Pancreas (tissue), 10 donors: ENCODE measurements at regions not wholly inside any gene's neighbourhood (a gene's known extent, or its start where the extent isn't known, plus 50 kb on each side); places are given as distances from the start of the nearest gene placed in this dataset.

Experiments
- ATAC-seq, 4 donors: fragments of 200-7000 bp; cut with Tn5 transposase; one replicate each; pipeline versions ENCODE4 v1.8.0 to v1.9.1; 2020; ENCODE audit warnings: mild to moderate bottlenecking in 4 of 4, moderate library complexity in 4 of 4
- DNase-seq, 6 donors: peaks; one replicate each; pipeline ENCODE4 v3.0.0-alpha.2; 2020
- FAIRE-seq: peaks from 2 replicates; lab custom pipeline; 2012; peaks lifted over from hg19 to GRCh38; lab: Jason Lieb, UNC
- H3K27ac ChIP-seq, 4 donors: fragments of 200-600 bp; sonication (generic); 1 replicate in 3 of 4; 2 replicates in 1 of 4; pipeline versions ENCODE4 v1.5.0 to v1.8.0; 2020
- H3K27me3 ChIP-seq, 4 donors: fragments of 200-600 bp; one replicate each; pipeline ENCODE4 v1.8.0; 2021
- H3K36me3 ChIP-seq, 3 donors: fragments of 200-600 bp; sonication (generic) in 1 of 3; one replicate each; pipeline versions ENCODE4 v1.5.0 to v1.8.0; 2020 to 2021
- H3K4me1 ChIP-seq, 3 donors: fragments of 200-600 bp; one replicate each; pipeline ENCODE4 v1.8.0; 2021
- H3K4me3 ChIP-seq, 4 donors: fragments of 200-600 bp; sonication (generic) in 2 of 4; one replicate each; pipeline versions ENCODE4 v1.5.0 to v1.8.0; 2020 to 2021
- H3K9me3 ChIP-seq, 4 donors: fragments of 200-600 bp; one replicate each; pipeline ENCODE4 v1.8.0; 2021
- WGBS, 2 donors: extraction: QIAGEN DNeasy Blood & Tissue Kit; methylation state at CpG; one replicate each; pipeline ENCODE4 v1.1.7; 2013; 5-methylcytosine and 5-hydroxymethylcytosine counted together
- intact Hi-C, 3 donors: fragments of 100-400 bp; cut with DNase I; formaldehyde crosslinking; loops; one replicate each; pipeline versions ENCODE4 v1.11.1 to v1.14.2; 2022
- TF ChIP-seq, protein P1 (sequence below), 4 donors: fragments of 200-600 bp; sonication (generic) in 3 of 4; IDR thresholded peaks; one replicate each; pipeline versions ENCODE4 v1.5.0 to v1.8.0; 2021; ENCODE audit warnings: antibody characterized with exemption in 4 of 4
- donor health status: healthy with polysubstance abuse.
- donor health status: DM: no; HTN: no; CAD: no; lungs with moderate emphysema.
- donor health status: DM: no; HTN: no; CAD: no.
- donor health status: control.
- donor health status: control.
- donor health status: Bipolar disorder and iron deficiency.
- donor health status: DM: yes; HTN: yes; CAD: no.
- donor health status: DM: no; HTN: no; CAD: no.
- donor health status: DM: no; HTN: no; CAD: no.
- donor health status: DM: yes; HTN: yes; CAD: no.

DNA sequence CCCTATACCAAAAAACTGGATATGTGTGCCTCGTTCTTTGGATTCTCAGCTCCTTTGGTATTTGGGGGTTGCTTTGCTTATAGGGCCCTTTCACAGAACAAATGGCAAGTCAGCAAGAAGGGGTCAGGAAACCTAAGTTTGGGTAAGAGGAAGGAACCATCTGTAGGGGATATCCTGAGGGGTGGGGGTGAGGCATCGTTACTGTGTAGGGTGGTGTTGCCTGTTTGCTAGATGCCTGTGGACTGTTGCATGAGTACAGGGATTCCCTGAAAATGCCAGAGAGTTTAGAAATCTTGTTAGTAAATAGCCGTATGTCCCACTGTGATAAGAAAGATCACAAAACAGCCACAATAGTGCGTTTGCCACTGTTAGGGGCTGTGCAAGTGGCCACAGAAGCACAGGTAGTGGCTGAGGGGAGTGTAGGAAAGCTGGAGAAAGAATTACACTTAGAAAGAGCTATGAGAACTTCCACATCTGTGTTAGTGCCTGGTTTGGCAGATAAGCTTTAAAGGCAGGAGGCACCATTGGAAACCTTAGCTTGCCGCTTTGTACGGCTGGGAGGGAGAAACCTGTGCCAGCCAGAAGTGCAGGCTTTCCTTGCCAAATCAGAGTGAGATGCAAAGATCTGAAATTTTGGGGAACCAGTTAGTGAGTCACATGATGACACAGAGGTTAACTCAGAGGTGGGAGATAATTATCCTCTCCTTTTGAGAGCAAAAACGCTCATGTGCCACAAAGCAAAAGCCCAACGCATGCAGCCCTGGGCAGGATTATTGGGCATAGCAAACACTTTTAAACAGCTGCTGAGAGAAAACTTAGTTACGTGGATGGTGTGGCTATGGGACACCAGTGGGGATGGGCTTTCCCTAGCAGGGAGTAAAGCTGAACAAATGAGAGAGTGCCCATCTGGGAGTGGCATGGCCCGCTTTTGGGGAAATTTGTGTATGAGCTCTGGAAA lies 343.7 kb downstream of the ARAP2 start:
- Histone ChIP-seq H3K4me1 (no peaks in the 10 kb centered on the region), H3K9me3 (peaks cover 0 to 5% (median 0%) of the 10 kb centered on the region in 4 donors), H3K4me3 (no peak overlapping the region), H3K36me3 (no peaks in the 10 kb centered on the region), H3K27ac (no peak overlapping the region), H3K27me3 (no peaks in the 10 kb centered on the region)
- 31 to 43% methylated on average over 10 of the region's 10 CpGs for WGBS, 2 donors
- no peak for FAIRE-seq
- intact Hi-C loops: no loop called here
- peak in 3 of 6 donors; percentile 18 to 28 (median 26) for DNase-seq
- TF ChIP-seq, protein P1, sequence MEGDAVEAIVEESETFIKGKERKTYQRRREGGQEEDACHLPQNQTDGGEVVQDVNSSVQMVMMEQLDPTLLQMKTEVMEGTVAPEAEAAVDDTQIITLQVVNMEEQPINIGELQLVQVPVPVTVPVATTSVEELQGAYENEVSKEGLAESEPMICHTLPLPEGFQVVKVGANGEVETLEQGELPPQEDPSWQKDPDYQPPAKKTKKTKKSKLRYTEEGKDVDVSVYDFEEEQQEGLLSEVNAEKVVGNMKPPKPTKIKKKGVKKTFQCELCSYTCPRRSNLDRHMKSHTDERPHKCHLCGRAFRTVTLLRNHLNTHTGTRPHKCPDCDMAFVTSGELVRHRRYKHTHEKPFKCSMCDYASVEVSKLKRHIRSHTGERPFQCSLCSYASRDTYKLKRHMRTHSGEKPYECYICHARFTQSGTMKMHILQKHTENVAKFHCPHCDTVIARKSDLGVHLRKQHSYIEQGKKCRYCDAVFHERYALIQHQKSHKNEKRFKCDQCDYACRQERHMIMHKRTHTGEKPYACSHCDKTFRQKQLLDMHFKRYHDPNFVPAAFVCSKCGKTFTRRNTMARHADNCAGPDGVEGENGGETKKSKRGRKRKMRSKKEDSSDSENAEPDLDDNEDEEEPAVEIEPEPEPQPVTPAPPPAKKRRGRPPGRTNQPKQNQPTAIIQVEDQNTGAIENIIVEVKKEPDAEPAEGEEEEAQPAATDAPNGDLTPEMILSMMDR (IDR thresholded peaks at IDR 0.05): no peak
- ATAC-seq: peak; percentile 80 to 97 (median 88)

DNA sequence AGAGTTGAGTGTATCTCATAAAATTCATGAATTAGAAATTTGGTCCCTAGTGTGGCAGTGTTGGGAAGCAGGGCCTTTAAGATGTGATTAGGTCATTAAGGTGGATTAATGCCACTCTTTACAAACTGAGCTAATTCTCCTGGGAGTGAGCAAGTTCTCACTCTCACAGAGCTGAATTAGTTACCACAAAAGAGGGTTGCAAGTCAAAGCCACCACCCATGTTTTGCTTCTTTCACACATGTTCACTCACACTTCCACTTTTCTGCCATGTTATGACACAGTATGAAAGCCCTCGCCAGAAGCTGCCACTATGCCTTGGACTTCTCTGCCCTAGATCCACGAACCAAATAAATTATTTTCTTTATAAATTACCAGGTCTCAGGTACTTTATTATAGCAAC lies 332.1 kb downstream of the ARAP2 start:
- Histone ChIP-seq H3K27me3 (no peaks in the 10 kb centered on the region), H3K27ac (no peak overlapping the region), H3K9me3 (no peaks in the 10 kb centered on the region), H3K36me3 (no peaks in the 10 kb centered on the region), H3K4me1 (no peaks in the 10 kb centered on the region), H3K4me3 (no peak overlapping the region)
- intact Hi-C loops: no loop called here
- DNase-seq (no peak), FAIRE-seq (no peak), ATAC-seq (no peak)
- 61 to 71% methylated on average over 2 of the region's 2 CpGs for WGBS, 2 donors
- TF ChIP-seq, protein P1 (IDR thresholded peaks at IDR 0.05): no peak

DNA sequence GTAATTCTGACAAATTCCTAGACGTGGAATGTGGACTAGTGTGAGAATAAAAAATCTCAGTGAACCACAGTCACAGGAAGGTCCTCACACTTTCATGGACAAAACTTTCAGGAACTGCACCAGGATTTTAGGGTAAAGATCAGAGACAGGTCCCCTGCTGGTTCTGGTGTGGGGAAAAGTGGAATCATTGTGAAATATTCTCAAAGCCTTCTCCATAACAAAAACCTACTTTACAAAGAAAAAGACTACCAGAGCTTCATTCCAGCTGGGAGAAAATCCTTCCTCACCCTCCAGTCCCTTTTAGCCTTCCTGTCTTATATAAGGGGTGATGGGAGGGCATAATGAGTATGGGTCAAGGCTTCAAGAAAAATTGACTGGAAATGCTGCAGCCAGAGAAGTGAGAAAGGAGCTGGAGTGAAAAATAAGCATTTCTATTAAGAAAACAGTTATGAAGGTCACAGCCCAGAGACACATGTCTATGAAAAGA lies 325.8 kb downstream of the ARAP2 start:
- TF ChIP-seq, protein P1 (IDR thresholded peaks at IDR 0.05): no peak
- H3K27me3 ChIP-seq: peaks cover 0 to 4% (median 0%) of the 10 kb centered on the region in 4 donors
- DNase-seq (no peak), FAIRE-seq (no peak), ATAC-seq (no peak)
- H3K36me3 ChIP-seq: no peaks in the 10 kb centered on the region
- no peaks in the 10 kb centered on the region for H3K9me3 ChIP-seq
- no peak overlapping the region for H3K27ac ChIP-seq
- WGBS, 2 donors: 57 to 69% methylated on average over 1 of the region's 1 CpG
- intact Hi-C loops: no loop called here
- no peaks in the 10 kb centered on the region for H3K4me1 ChIP-seq
- H3K4me3 ChIP-seq: no peak overlapping the region

DNA sequence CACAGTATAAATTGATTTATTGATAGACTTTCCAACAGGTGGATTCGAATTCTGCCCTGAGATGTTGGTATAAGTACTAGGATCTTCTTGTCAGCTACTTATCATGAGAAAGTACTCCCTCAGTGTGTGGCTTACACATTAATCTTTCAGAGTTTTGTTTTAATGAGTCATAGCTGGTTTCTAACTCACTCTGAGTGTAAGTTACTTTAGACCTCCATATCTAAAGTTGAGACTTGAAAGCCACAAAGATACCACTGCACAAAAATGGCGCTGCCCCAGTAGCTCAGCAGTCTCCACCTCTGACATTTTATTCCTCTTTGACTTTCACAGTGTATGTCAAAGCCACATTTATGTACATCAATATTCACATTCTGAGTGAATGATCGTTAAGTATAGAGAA lies 318.5 kb downstream of the ARAP2 start:
- H3K4me3 ChIP-seq: no peak overlapping the region
- TF ChIP-seq, protein P1 (IDR thresholded peaks at IDR 0.05): no peak
- no peak for FAIRE-seq

DNA sequence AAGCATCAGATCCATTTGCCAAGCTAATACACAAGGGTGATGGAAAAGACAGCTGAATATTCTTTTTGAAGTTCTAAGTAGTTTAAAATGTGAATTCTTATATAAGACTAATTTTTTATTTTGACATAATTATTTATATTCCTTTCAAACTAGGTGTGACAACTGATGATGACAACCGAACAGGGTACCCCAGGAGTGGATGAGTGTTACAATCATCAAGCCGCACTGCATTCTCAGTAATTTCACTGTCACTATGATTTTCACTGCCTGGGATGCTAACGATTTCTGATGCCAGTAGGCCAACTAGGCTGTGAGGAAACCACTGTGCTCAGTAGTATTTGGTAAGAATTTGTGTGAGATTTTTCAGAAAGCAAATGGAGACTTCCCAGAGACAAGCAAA lies 317.5 kb downstream of the ARAP2 start:
- no peak overlapping the region for H3K27ac ChIP-seq
- no peaks in the 10 kb centered on the region for H3K9me3 ChIP-seq
- FAIRE-seq (no peak), ATAC-seq (no peak), DNase-seq (no peak)
- H3K27me3 ChIP-seq: no peaks in the 10 kb centered on the region
- no peak overlapping the region for H3K4me3 ChIP-seq
- H3K4me1 ChIP-seq: no peaks in the 10 kb centered on the region
- TF ChIP-seq, protein P1 (IDR thresholded peaks at IDR 0.05): no peak
- no peaks in the 10 kb centered on the region for H3K36me3 ChIP-seq
- intact Hi-C loops: no loop called here
- WGBS, 2 donors: 72 to 77% methylated on average over 3 of the region's 3 CpGs

More for the DNA sequence above, 318.5 kb downstream of the ARAP2 start:
- H3K4me1 ChIP-seq: no peaks in the 10 kb centered on the region
- intact Hi-C loops: no loop called here
- no peaks in the 10 kb centered on the region for H3K9me3 ChIP-seq
- H3K27ac ChIP-seq: no peak overlapping the region
- 55 to 63% methylated on average over 3 of the region's 3 CpGs for WGBS, 2 donors
- no peaks in the 10 kb centered on the region for H3K36me3 ChIP-seq
- ATAC-seq (no peak), DNase-seq (no peak)
- no peaks in the 10 kb centered on the region for H3K27me3 ChIP-seq
